Tibial nerve (tissue), 4 donors: ENCODE measurements at regions not wholly inside any gene's neighbourhood (a gene's known extent, or its start where the extent isn't known, plus 50 kb on each side); places are given as distances from the start of the nearest gene placed in this dataset.

Source experiments
- DNase-seq, 2 donors: peaks; one replicate each; pipeline ENCODE4 v3.0.0-alpha.2; 2019; ENCODE audit warnings: low spot score in 2 of 2
- H3K27ac ChIP-seq, 4 donors: fragments of 200-600 bp; sonication (generic) in 3 of 4; one replicate each; pipeline ENCODE4 v1.5.1; 2017 to 2019; ENCODE audit warnings: mild to moderate bottlenecking in 1 of 4
- H3K27me3 ChIP-seq, 2 donors: fragments of 200-600 bp; sonication (generic) in 1 of 2; one replicate each; pipeline versions ENCODE4 v1.5.1 to v1.6.0; 2017 to 2019
- H3K36me3 ChIP-seq, 3 donors: fragments of 200-600 bp; sonication (generic); one replicate each; pipeline ENCODE4 v1.5.1; 2018 to 2019
- H3K4me1 ChIP-seq, 4 donors: fragments of 200-600 bp; sonication (generic) in 3 of 4; one replicate each; pipeline ENCODE4 v1.5.1; 2017 to 2019
- H3K4me3 ChIP-seq, 4 donors: fragments of 200-600 bp; sonication (generic) in 3 of 4; one replicate each; pipeline ENCODE4 v1.5.1; 2017 to 2019; ENCODE audit warnings: mild to moderate bottlenecking in 1 of 4, moderate library complexity in 1 of 4
- H3K9me3 ChIP-seq, 4 donors: fragments of 200-600 bp; sonication (generic) in 3 of 4; one replicate each; pipeline ENCODE4 v1.5.1; 2017 to 2019
- CTCF ChIP-seq, 5 experiments: fragments of 200-600 bp in 3 of 5; fragments of 450-650 bp in 2 of 5; sonication (generic) in 3 of 5; IDR thresholded peaks; one replicate each; pipeline ENCODE4 v1.5.1; 2016 to 2019; ENCODE audit warnings: antibody characterized with exemption in 5 of 5, mild to moderate bottlenecking in 3 of 5, moderate library complexity in 2 of 5
- EP300 ChIP-seq, 2 donors: sonication (generic); formaldehyde crosslinking; IDR thresholded peaks; one replicate each; pipeline ENCODE4 v1.6.1; 2017; ENCODE audit warnings: antibody characterized with exemption in 2 of 2, mild to moderate bottlenecking in 1 of 2
- POLR2A ChIP-seq, 2 donors: fragments of 450-650 bp; IDR thresholded peaks; one replicate each; pipeline ENCODE4 v1.6.1; 2017; ENCODE audit warnings: antibody characterized with exemption in 2 of 2, mild to moderate bottlenecking in 2 of 2, moderate library complexity in 2 of 2
- WGBS, 2 donors: methylation state at CpG; one replicate each; pipeline ENCODE4 v1.1.5; 2018; 5-methylcytosine and 5-hydroxymethylcytosine counted together

DNA sequence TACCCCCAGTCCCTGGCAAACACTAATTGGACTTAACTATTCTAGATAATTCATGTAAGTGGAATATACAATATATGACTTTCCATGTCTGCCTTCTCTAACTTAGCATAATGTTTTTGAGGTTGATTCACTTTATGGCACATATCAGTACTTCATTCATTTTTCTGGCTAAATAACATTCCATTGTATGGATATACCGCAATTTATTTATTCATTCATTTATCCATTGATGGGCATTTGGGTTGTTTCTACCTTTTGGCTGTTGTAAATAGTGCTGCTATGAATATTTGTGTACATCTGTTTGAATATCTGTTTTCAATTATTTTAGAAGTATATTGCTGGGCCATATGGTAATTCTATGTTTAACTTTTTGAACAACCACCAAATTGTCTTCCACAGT is 616.3 kb downstream of the UTRN start:
- no peak for DNase-seq
- Histone ChIP-seq H3K4me1 (no peaks in the 10 kb centered on the region), H3K27ac (no peak overlapping the region), H3K9me3 (peaks cover 0 to 20% (median 5%) of the 10 kb centered on the region in 4 donors), H3K27me3 (no peaks in the 10 kb centered on the region), H3K4me3 (no peak overlapping the region), H3K36me3 (no peaks in the 10 kb centered on the region)
- WGBS, 2 donors, result 50 to 100% methylated on average over 1 of the region's 1 CpG
- TF ChIP-seq POLR2A (IDR thresholded peaks at IDR 0.05), result no peak
- no peak for TF ChIP-seq CTCF (IDR thresholded peaks at IDR 0.05)
- TF ChIP-seq EP300 (IDR thresholded peaks at IDR 0.05), result no peak

DNA sequence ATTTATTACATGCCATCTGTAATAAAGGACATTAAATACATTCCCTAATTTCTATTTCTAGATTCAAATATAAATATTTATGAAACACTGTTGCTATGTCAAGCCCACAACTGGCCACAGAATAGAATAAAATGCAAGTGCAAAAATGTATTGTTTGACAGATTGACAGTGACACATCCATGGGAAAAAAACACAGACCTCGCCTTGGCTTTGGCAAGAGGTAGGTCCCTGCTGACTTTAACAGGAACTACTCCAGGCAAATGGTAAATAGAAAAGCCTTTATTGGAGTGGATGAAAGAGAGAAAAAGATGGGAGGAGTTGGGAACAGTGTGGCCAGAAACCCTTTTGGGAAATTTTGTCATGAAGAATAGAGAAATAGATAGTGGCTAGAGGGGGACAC is 622.9 kb downstream of the UTRN start:
- no peaks in the 10 kb centered on the region for H3K36me3 ChIP-seq
- DNase-seq, result no peak
- H3K4me1 ChIP-seq, result peaks cover 0 to 4% (median 0%) of the 10 kb centered on the region in 4 donors
- H3K9me3 ChIP-seq, result peaks cover 0 to 3% (median 0%) of the 10 kb centered on the region in 4 donors
- H3K27me3 ChIP-seq, result no peaks in the 10 kb centered on the region
- H3K27ac ChIP-seq, result no peak overlapping the region
- H3K4me3 ChIP-seq, result no peak overlapping the region
- TF ChIP-seq EP300 (IDR thresholded peaks at IDR 0.05) (no peak), CTCF (IDR thresholded peaks at IDR 0.05) (no peak), POLR2A (IDR thresholded peaks at IDR 0.05) (no peak)
- WGBS, 2 donors, result 76 to 89% methylated on average over 1 of the region's 1 CpG

DNA sequence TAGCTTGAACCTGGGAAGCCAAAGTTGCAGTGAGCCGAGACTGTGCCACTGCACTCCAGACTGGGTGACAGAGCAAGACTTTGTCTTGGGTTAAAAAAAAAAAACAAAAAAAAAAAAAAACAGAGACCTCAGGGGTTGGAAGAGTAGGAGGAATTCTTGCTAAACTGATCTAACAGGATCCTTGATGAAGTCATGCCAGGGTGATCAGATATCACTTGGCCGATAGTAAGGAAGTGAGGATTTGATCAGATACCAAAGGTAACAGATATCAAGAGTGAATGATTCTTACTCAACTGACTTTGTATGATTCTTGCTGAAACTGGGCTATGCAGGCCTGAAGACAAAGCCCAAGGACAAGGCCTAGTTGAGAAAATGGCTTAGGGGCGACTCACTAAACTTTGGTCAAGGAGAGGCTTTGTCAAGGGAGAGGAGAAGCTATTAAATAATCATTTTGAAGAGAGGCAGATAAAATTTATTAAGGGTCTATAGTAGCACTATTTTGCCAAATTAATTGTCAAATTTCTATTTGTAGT is 624.7 kb downstream of the UTRN start:
- no peak overlapping the region for H3K27ac ChIP-seq
- DNase-seq, result no peak
- H3K4me1 ChIP-seq, result peaks cover 0 to 4% (median 0%) of the 10 kb centered on the region in 4 donors
- H3K36me3 ChIP-seq, result no peaks in the 10 kb centered on the region
- H3K27me3 ChIP-seq, result no peaks in the 10 kb centered on the region
- TF ChIP-seq CTCF (IDR thresholded peaks at IDR 0.05), result no peak
- no peak for TF ChIP-seq POLR2A (IDR thresholded peaks at IDR 0.05)
- TF ChIP-seq EP300 (IDR thresholded peaks at IDR 0.05), result no peak
- H3K9me3 ChIP-seq, result no peaks in the 10 kb centered on the region
- 96 to 98% methylated on average over 3 of the region's 3 CpGs for WGBS, 2 donors
- no peak overlapping the region for H3K4me3 ChIP-seq

DNA sequence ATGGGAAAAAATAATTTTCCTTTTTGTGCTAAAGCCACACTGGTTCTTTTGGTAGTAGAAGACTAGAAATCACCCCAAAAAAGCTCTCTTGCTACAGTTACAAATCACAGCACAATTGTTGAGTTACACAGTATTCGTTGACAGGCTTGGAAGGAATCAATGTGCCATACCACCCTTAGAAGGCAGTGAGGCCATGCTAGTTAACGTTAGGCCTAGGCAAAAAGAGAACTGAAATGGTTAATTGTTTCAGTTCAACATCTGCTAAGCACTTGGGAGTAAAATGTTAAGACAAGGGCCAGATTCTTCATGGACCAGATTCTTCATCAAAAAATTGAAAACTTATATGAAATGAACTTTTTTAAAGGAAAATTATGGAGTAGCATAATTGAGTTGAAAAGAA is 626.2 kb downstream of the UTRN start:
- DNase-seq, result no peak
- Histone ChIP-seq H3K9me3 (no peaks in the 10 kb centered on the region), H3K36me3 (no peaks in the 10 kb centered on the region), H3K27ac (no peak overlapping the region), H3K4me1 (peaks cover 0 to 4% (median 0%) of the 10 kb centered on the region in 4 donors), H3K4me3 (no peak overlapping the region), H3K27me3 (no peaks in the 10 kb centered on the region)
- WGBS, 2 donors, result 65 to 71% methylated on average over 2 of the region's 2 CpGs
- TF ChIP-seq CTCF (IDR thresholded peaks at IDR 0.05) (no peak), POLR2A (IDR thresholded peaks at IDR 0.05) (no peak), EP300 (IDR thresholded peaks at IDR 0.05) (no peak)

GRCh38 chr6:144912474-144912873 is 627.3 kb downstream of the UTRN start:
- DNase-seq, result no peak
- WGBS, 2 donors, result 30 to 38% methylated on average over 2 of the region's 2 CpGs
- Histone ChIP-seq H3K9me3 (no peaks in the 10 kb centered on the region), H3K36me3 (no peaks in the 10 kb centered on the region), H3K4me3 (no peak overlapping the region), H3K27ac (no peak overlapping the region), H3K27me3 (no peaks in the 10 kb centered on the region), H3K4me1 (peaks cover 0 to 4% (median 0%) of the 10 kb centered on the region in 4 donors)
- TF ChIP-seq CTCF (IDR thresholded peaks at IDR 0.05) (no peak), EP300 (IDR thresholded peaks at IDR 0.05) (no peak)
